Lower lobe of right lung (tissue), 2 donors: ENCODE measurements at regions not wholly inside any gene's neighbourhood (a gene's known extent, or its start where the extent isn't known, plus 50 kb on each side); places are given as distances from the start of the nearest gene placed in this dataset.

ENCODE experiments used
- ATAC-seq, 2 donors: fragments of 200-7000 bp; cut with Tn5 transposase; one replicate each; pipeline ENCODE4 v1.9.1; 2020 to 2022; ENCODE audit warnings: mild to moderate bottlenecking in 2 of 2, moderate library complexity in 2 of 2
- DNase-seq: peaks from one replicate; pipeline ENCODE4 v3.0.0-alpha.2; 2020
- H3K27ac ChIP-seq: fragments of 200-600 bp; one replicate; pipeline ENCODE4 v1.8.0; 2022
- H3K27me3 ChIP-seq: fragments of 200-600 bp; one replicate; pipeline ENCODE4 v1.8.0; 2022; ENCODE audit warnings: low read depth
- H3K36me3 ChIP-seq: fragments of 200-600 bp; one replicate; pipeline ENCODE4 v1.8.0; 2022; ENCODE audit warnings: mild to moderate bottlenecking
- H3K4me1 ChIP-seq: fragments of 200-600 bp; one replicate; pipeline ENCODE4 v1.8.0; 2022
- H3K4me3 ChIP-seq: fragments of 200-600 bp; one replicate; pipeline ENCODE4 v1.8.0; 2022; ENCODE audit warnings: mild to moderate bottlenecking
- H3K9me3 ChIP-seq: fragments of 200-600 bp; one replicate; pipeline ENCODE4 v1.8.0; 2022
- intact Hi-C: fragments of 100-400 bp; cut with DNase I; formaldehyde crosslinking; loops from one replicate; pipeline ENCODE4 v1.11.0; 2022
- TF ChIP-seq, protein P1 (sequence below): fragments of 200-600 bp; IDR thresholded peaks from one replicate; pipeline ENCODE4 v1.8.0; 2022; ENCODE audit warnings: antibody characterized with exemption, mild to moderate bottlenecking
- donor health status: DM: no; HTN: yes; CAD: no; lungs with severe emphysema.

DNA sequence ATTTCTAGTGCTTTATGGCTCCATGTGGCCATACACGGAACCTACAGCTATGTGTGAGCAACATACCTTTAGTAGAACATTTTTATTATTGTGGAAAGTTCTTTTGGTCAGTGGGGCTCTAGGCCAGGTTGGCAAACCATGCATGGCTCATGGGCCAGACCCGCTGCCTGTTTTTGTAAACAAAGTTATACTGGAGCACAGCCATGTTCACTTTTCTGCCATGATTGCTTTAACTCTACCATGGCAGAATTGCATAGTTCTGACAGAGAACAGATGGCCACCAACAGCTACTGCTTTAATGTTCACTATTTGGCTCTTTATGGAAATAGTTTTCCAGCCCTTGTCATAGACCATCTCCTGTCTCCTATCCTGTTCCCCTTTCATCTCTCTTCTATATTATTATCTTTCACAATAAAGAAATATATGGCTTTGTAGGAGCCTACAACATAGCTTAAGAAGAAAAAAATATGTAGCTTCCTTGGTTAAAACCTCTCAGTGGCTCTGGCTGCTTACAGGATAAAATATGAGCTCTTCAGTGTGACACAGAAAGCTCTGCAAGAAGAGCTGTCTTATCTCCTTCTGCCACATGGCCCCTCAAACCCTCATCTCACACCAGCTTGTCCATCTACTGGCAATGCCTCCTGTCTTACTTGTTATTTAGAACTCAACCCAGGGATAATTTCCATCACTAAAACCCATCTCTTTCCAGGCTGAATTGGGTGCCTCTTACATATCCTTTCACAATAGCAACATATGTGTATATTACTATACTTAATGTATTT is 54.6 kb upstream of the RWDD3 start:
- no peak overlapping the region for H3K27ac ChIP-seq
- no peak overlapping the region for H3K4me3 ChIP-seq
- H3K36me3 ChIP-seq = no peaks in the 10 kb centered on the region
- intact Hi-C loops = no loop called here
- H3K9me3 ChIP-seq = no peaks in the 10 kb centered on the region
- TF ChIP-seq, protein P1, sequence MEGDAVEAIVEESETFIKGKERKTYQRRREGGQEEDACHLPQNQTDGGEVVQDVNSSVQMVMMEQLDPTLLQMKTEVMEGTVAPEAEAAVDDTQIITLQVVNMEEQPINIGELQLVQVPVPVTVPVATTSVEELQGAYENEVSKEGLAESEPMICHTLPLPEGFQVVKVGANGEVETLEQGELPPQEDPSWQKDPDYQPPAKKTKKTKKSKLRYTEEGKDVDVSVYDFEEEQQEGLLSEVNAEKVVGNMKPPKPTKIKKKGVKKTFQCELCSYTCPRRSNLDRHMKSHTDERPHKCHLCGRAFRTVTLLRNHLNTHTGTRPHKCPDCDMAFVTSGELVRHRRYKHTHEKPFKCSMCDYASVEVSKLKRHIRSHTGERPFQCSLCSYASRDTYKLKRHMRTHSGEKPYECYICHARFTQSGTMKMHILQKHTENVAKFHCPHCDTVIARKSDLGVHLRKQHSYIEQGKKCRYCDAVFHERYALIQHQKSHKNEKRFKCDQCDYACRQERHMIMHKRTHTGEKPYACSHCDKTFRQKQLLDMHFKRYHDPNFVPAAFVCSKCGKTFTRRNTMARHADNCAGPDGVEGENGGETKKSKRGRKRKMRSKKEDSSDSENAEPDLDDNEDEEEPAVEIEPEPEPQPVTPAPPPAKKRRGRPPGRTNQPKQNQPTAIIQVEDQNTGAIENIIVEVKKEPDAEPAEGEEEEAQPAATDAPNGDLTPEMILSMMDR = no peak
- ATAC-seq (no peak), DNase-seq (no peak)
- H3K27me3 ChIP-seq = no peaks in the 10 kb centered on the region
- H3K4me1 ChIP-seq = no peaks in the 10 kb centered on the region

- intact Hi-C loops = no loop called here
- TF ChIP-seq, protein P1 = no peak
- Histone ChIP-seq H3K4me3 (no peak overlapping the region), H3K27me3 (no peaks in the 10 kb centered on the region), H3K36me3 (no peaks in the 10 kb centered on the region), H3K9me3 (no peaks in the 10 kb centered on the region), H3K4me1 (no peaks in the 10 kb centered on the region), H3K27ac (no peak overlapping the region)
- ATAC-seq (no peak), DNase-seq (no peak)
These were observed 53.6 kb upstream of the RWDD3 start for GRCh38 chr1:95180371-95180770.

- Histone ChIP-seq H3K27me3 (no peaks in the 10 kb centered on the region), H3K9me3 (no peaks in the 10 kb centered on the region), H3K36me3 (no peaks in the 10 kb centered on the region), H3K4me1 (no peaks in the 10 kb centered on the region), H3K4me3 (no peak overlapping the region), H3K27ac (no peak overlapping the region)
- no peak for DNase-seq
- ATAC-seq = no peak
- TF ChIP-seq, protein P1 = no peak
- intact Hi-C loops = no loop called here
These were observed 52.9 kb upstream of the RWDD3 start for GRCh38 chr1:95181096-95181495.

- Histone ChIP-seq H3K4me3 (no peak overlapping the region), H3K27me3 (no peaks in the 10 kb centered on the region), H3K4me1 (no peaks in the 10 kb centered on the region), H3K27ac (no peak overlapping the region), H3K36me3 (no peaks in the 10 kb centered on the region), H3K9me3 (no peaks in the 10 kb centered on the region)
- DNase-seq (no peak), ATAC-seq (no peak)
- intact Hi-C loops = no loop called here
- TF ChIP-seq, protein P1 = no peak
These were observed 50.1 kb upstream of the RWDD3 start for GRCh38 chr1:95183952-95184351.
